Brain microvascular endothelial cell (primary cell): ENCODE measurements at regions not wholly inside any gene's neighbourhood (a gene's known extent, or its start where the extent isn't known, plus 50 kb on each side); places are given as distances from the start of the nearest gene placed in this dataset.

Experiments used
- DNase-seq: peaks from one replicate; pipeline ENCODE4 v3.0.0-alpha.2; 2020
- H3K27ac ChIP-seq: fragments of 250-450 bp; sonication (Bioruptor Pico); 2 replicates; pipeline ENCODE4 v1.5.1; 2020; ENCODE audit warnings: mild to moderate bottlenecking, moderate library complexity
- H3K27me3 ChIP-seq: fragments of 250-450 bp; sonication (Bioruptor Pico); replicated peaks from 2 replicates; pipeline ENCODE4 v1.5.1; 2020; ENCODE audit warnings: mild to moderate bottlenecking
- H3K36me3 ChIP-seq: fragments of 250-450 bp; sonication (Bioruptor Pico); replicated peaks from 2 replicates; pipeline ENCODE4 v1.5.1; 2020; ENCODE audit warnings: mild to moderate bottlenecking
- H3K4me3 ChIP-seq: 2 replicates; pipeline ENCODE4 v1.5.1; 2011; ENCODE audit warnings: low read depth, mild to moderate bottlenecking, control low read depth, low read length, moderate library complexity
- CTCF ChIP-seq: IDR thresholded peaks from 2 replicates; pipeline ENCODE4 v1.5.1; 2011; ENCODE audit warnings: low read depth, mild to moderate bottlenecking, moderate library complexity, low read length, control low read depth, inconsistent platforms; ENCODE audit errors: missing control alignments
- in situ Hi-C: cut with HindIII; loops from 2 replicates; pipeline ENCODE4 v1.10.0; 2017; ENCODE audit warnings: low sequenced_read_pairs, low pct_ligation_motif_present

DNA sequence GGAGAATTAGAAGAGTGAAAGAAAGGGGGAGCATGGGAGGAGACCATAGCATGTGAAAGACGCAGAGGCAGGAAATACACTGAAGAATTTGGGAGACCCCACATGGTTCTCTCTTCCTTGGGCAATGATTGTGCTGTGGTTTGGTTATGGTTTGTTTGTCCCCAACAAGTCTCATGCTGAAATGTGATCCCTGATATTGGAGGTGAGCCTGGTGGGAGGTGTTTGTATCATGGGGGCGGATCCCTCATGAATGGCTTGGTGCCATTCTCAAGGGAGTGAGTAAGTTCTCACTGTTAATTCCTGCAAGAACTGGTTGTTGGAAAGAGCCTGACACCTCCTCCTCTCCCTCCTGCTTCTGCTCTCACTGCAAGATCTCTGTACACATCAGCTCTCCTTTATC lies 78.6 kb upstream of the RAI2 start:
- no peaks in the 10 kb centered on the region for H3K36me3 ChIP-seq
- no peaks in the 10 kb centered on the region for H3K27me3 ChIP-seq
- DNase-seq, result no peak
- in situ Hi-C loops, result no loop called here
- no peak for TF ChIP-seq CTCF
- no peak overlapping the region for H3K27ac ChIP-seq
- H3K4me3 ChIP-seq, result no peak overlapping the region

- in situ Hi-C loops, result no loop called here
- no peak for TF ChIP-seq CTCF
- H3K27me3 ChIP-seq, result no peaks in the 10 kb centered on the region
- no peak for DNase-seq
- H3K36me3 ChIP-seq, result no peaks in the 10 kb centered on the region
- H3K4me3 ChIP-seq, result no peak overlapping the region
- no peak overlapping the region for H3K27ac ChIP-seq
Measured at GRCh38 chrX:17933856-17934255, 72.8 kb upstream of the RAI2 start.

DNA sequence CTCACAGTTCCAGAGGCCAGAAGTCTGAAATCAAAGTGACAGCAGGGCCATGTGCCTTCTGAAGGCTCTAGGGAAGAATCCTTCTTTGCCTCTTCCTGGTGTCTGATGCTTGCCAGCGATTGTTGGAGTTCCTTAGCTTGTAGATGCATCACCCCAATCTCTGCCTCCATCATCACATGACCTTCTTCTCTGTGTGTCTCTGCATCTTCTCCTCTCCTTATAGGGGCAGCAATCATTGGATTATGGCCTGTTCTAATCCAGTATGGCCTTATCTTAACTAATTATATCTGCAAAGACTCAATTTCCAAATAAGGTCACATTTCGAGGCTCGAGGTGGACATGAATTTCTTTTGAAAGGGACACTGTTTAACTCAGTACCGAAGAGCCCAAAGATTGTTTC lies 71.7 kb upstream of the RAI2 start:
- no peak for DNase-seq
- H3K4me3 ChIP-seq, result no peak overlapping the region
- TF ChIP-seq CTCF, result no peak
- in situ Hi-C loops, result no loop called here
- no peak overlapping the region for H3K27ac ChIP-seq
- no peaks in the 10 kb centered on the region for H3K36me3 ChIP-seq
- H3K27me3 ChIP-seq, result no peaks in the 10 kb centered on the region

- Histone ChIP-seq H3K4me3 (no peak overlapping the region), H3K27ac (no peak overlapping the region), H3K36me3 (no peaks in the 10 kb centered on the region), H3K27me3 (no peaks in the 10 kb centered on the region)
- in situ Hi-C loops, result no loop called here
- DNase-seq, result no peak
- no peak for TF ChIP-seq CTCF
Measured at GRCh38 chrX:17931855-17932254, 70.8 kb upstream of the RAI2 start.

GRCh38 chrX:17930850-17931249 lies 69.8 kb upstream of the RAI2 start:
- TF ChIP-seq CTCF, result no peak
- in situ Hi-C loops, result no loop called here

DNA sequence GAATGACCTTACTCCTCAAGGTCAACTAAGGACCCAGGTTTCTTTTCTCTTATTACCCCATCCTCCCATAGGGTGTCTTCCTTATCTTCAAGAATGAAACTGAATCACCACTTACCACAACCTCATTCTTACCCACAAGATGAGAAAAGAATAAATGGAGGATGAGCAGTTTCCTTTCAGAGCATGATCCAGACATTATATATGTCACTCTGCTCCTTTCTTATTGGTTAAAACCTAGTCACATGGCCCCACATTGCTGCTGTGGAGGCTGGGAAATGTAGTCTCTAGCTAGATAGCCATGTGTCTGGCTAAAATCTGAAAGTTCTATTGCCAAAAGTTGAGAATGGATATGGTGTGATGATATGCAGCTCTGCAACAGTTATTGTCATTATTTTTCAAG lies 62.4 kb upstream of the RAI2 start:
- Histone ChIP-seq H3K4me3 (no peak overlapping the region), H3K27me3 (no peaks in the 10 kb centered on the region), H3K36me3 (no peaks in the 10 kb centered on the region), H3K27ac (no peak overlapping the region)
- in situ Hi-C loops, result no loop called here
- TF ChIP-seq CTCF, result no peak
- no peak for DNase-seq

More at GRCh38 chrX:17930850-17931249, 69.8 kb upstream of the RAI2 start:
- Histone ChIP-seq H3K27me3 (no peaks in the 10 kb centered on the region), H3K27ac (no peak overlapping the region), H3K36me3 (no peaks in the 10 kb centered on the region), H3K4me3 (no peak overlapping the region)
- DNase-seq, result no peak
